ENCODE measurements at regions not wholly inside any gene's neighbourhood (a gene's known extent, or its start where the extent isn't known, plus 50 kb on each side); places are given as distances from the start of the nearest gene placed in this dataset.
"Not testable (repeated sequence)": the region's sequence is repeated elsewhere in the genome, so short reads cannot be mapped to it uniquely, and the experiment has no call there.

DNA sequence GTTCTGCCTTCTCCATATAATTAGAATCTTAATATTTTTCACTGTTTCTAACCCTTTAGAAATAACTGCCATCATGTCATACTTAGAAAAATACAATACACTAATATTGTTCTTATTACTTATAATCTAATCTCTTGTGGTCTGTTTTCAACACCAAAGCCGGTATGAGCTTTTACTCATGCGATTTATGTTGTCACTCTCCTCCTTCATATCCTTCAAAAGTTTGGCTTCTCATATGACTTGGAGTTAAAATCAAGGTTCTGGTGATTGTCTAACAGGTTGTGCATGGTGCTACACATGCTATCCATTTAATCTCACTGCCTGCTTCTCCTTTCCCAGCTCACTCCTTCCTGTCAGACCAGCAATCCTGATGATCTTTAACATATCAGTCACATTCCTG, 1392.9 kb downstream of the ARAP2 start:
- DNase-seq (ENCODE audit: low spot score) = no peak

DNA sequence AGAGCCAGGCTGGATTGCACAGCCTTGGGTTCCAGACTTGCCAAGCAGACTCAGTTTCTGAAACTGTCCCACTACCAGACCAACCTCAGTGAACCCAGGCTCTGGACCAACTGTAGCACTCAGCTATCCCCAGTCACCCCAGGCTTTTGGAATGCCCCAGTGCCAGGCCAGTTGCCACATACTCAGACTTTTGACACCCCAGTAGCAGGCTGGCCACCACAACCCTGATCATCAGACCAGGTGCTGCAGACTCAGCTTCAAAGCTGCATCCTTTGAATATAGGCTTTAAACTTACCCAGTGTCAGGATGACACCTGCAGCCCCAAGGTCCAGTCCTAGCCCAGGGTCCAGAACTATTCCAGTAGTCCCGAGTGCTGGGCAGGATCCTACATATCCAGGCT, 1389.9 kb downstream of the ARAP2 start:
- DNase-seq (ENCODE audit: low spot score) = no peak

DNA sequence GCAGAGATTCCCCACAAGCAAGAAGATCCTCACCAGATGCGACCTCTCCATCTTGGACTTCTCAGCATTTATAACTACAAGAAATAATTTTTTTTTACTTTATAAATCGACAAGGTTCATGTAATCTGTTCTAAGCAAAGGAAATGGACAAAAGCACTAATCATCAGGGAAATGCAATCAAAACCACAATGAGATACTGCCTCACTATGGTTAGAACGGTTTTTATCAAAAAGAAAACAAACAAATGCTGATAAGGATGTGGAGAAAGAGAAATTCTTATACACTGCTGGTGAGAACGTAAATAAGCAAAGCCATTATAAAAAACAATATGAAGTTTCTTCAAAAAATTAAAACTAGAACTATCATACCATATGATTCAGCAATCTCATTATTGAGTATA, 1382.6 kb downstream of the ARAP2 start:
- DNase-seq (ENCODE audit: low spot score) = no peak

DNA sequence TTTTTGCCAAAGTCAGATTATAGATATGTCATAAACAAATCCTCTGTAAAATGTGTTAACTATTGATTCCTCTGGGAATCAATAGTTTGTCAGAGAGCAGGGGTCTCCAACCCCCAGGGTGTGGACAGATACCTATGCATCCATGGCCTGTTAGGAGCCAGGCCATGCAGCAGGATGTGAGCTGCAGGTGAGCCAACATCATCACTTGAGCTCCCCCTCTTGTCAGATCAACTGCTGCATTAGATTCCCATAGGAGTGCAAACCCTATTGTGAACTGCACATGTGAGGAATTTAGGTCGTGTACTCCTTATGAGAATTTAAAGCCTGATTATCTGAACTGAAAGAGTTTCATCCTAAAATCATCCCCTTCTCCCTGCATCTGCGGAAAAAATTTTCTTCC, 1365.4 kb downstream of the ARAP2 start:
- no peak for DNase-seq (ENCODE audit: low spot score)

DNA sequence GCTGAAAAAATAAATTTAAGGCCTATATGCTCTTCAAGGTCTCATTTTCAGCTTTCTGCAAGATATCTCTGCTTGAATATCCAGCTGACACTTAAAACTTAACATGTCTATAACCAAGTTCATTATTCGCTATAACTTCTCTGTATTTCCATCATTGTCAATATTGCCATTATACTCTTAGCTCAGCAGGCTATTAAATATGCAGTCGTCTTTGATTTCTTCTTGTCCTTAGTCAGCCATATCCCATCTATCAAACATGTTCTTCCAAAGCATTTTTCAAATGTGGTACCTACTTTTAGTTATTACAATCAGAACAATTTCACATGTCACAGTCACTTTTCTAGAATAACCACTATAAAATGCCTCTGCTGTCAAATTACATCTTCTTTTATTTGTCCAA, 1364.1 kb downstream of the ARAP2 start:
- no peak for DNase-seq (ENCODE audit: low spot score)

DNA sequence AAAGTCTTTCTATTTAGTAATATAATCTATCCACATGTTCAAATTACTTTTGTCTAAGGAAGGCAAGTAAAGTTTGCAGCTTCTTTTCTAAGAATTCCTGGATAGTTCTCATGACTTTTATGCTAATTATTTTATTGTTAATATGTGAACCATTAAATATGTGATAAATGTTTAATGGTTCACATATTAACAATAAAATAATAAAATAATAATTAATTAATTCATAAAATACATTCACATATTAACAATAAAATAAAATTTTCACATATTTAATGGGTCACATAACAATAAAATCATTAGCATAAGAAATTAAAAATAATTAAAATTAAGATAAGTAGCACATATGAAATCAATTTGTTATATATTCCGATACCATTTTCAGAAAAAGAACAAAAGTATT, 1352.4 kb downstream of the ARAP2 start:
- DNase-seq (ENCODE audit: low spot score) = no peak

DNA sequence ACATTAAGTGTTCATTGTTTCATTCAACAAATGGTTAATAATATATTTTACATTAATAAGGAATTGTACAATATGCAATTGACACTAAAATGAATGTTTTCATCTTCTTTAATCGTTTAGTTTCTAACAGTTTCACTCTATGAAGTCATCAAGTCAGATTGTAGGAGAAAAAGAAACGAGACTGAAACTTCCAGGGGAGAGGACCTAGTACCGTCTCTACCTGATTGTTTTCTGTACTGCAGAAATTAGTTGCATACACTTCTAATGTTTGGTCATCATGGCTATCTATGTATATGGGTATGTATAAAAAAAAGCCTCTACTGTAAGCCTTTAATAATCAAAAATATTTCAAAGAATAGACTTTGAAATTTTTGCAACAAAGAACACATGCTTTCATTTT, 1350.9 kb downstream of the ARAP2 start:
- no peak for DNase-seq (ENCODE audit: low spot score)

DNA sequence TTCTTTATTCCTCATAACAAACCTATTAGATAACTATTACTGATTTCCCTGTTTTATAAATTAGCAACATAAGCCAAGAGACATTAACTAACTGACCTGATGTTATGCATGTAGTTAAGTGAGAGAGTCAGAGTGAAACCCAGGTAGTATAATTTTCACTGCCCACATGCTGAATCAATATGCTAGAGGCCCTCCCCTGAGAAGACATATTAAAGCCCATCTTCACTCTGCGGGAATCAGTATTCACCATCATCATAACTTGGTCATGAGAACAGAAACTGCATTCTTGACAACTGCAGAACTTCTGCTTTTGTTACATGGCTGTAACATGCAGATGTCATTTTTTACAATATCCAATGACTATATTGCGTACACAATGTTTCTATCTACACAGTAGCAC, 1324.3 kb downstream of the ARAP2 start:
- DNase-seq (ENCODE audit: low spot score) = no peak

DNA sequence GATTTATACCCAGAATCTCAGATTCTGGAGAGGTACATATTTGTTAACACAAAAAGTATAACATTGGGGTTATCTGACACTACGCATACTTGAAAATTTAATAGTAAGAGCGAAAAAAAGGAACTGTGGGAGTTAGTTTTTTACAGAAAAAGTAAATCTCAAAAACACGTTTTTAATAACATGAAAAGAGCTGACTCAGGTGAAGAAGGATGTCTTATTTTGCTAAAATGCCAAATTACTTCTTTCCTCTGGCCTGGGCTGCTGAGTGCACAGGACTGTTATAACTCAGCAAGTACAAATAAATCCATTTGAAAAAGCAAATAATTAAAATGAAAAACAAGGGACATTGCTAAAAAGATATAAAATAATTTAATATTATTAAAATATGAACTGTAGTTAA, 1322.9 kb downstream of the ARAP2 start:
- no peak for DNase-seq (ENCODE audit: low spot score)

DNA sequence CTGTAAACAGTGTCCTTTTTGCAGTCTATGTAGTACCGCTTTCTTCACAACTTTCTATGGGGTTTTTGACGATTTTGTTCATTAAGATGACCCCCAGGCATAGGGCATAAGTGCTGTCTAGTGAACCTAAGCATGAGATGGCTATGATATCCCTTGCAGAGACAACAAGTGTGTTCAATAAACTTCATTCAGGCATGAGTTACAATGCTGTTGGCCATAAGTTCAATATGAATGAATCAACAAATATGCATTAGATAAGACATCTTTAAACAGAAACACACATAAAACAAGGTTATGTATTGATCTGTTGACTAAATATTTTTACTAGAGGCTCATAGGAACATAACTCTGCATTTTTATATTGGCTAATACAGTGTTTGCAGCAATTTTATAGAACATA, 1322.0 kb downstream of the ARAP2 start:
- DNase-seq (ENCODE audit: low spot score) = no peak

DNA sequence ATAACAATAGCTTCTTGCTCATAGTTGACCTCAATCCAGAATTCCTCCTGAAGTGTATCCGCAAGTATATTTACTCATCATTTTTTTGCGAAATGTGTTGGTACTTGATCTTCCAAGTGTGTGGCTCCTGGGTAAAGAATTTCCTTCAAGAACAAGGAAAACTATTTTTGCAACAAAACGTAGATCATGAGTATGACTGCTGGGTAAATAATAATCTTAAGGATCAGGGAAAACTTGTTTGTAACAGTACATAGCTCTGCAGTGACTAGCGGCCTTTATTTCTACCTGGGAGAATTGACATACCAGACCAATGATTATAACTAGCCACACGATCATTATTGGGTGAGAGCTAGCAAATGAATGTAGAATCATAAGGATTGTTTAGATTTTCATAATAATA, 1311.7 kb downstream of the ARAP2 start:
- DNase-seq (ENCODE audit: low spot score) = no peak

DNA sequence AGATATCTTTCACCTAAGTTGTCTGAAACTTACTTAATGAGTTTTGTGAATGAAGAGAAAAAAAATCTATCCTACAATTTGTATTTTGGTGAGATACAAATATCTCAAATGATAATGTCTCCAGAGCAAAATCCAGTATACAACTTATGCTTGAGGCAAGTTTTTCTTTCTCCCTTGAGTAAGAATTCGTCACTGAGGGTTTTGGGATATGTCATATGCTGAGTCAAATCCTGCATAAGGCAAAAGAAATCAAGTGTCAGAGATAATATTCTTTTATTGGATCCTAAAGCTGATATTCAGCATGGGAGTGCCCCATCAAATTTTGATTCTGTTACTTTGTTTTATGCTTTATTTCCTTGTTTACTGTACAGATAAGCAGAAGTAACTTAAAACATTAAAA, 1308.6 kb downstream of the ARAP2 start:
- no peak for DNase-seq (ENCODE audit: low spot score)

DNA sequence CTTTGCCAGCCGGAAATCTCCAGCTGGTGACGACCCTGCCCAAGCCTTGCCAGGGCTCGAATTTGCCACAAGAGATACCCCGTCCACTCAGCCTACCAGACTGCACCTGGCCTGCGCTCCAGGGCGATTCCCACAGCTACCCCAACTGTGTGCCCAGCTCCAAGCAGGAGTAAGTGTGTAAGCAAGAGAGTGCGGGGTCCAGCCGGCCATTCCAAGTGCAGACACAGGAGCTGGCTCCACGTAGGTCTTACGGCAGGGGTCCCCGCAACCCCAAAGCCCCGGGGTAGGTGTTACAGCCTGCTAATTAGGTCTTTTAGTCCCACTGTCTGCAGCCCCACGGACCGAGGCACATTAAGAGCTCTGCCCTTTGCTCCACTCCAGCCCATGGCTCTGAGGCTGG, 1305.2 kb downstream of the ARAP2 start:
- no peak for DNase-seq (ENCODE audit: low spot score)

DNA sequence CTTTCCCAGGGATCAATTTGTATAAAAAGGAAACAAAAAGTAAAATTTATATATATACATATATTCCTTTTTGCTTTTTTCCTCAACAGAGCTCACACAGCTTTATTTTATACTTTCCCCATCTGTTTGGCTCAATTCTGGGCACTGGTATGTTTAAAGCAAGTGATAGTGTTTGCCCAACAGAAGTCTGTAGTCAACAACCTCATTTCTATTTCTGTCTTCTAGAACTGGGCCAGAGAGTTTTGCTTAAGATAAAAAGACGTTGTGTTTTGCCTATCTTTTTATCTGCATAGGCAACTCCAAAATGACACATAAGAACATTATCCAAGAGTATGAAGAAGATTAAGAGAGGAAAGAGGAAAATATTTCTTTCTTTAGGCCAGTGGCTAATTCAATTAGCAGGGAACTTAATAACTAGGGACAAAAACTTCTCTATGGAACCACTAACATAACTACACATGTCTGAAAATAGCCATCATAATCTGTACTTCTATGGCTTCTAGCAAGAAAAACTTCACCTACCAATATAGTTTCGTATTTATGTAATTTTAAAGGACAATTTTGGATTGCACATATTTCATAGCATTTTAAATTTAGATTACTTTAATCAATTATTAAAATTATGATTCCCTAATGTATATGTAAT, 1300.5 kb downstream of the ARAP2 start:
- DNase-seq (ENCODE audit: low spot score) = no peak

DNA sequence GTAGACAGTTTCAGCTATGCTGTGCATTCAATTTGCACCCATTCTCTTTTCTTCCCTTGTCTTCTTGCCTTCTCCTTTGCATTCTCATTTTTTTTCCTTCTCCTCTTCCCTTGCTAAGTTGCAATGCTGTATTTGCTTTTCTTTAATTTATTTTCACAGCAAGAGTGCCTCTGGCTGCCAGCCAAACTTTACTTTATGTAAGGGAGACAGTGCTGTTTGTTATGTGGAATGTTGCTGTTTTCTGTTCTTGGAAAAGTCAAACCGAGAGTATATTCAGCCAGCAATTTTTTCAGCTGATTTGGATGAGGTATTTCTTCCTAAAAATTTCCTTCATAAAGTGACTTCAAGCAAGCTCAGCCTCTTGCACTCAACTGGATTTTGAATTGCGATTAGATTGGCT, 1293.4 kb downstream of the ARAP2 start:
- no peak for DNase-seq (ENCODE audit: low spot score)

DNA sequence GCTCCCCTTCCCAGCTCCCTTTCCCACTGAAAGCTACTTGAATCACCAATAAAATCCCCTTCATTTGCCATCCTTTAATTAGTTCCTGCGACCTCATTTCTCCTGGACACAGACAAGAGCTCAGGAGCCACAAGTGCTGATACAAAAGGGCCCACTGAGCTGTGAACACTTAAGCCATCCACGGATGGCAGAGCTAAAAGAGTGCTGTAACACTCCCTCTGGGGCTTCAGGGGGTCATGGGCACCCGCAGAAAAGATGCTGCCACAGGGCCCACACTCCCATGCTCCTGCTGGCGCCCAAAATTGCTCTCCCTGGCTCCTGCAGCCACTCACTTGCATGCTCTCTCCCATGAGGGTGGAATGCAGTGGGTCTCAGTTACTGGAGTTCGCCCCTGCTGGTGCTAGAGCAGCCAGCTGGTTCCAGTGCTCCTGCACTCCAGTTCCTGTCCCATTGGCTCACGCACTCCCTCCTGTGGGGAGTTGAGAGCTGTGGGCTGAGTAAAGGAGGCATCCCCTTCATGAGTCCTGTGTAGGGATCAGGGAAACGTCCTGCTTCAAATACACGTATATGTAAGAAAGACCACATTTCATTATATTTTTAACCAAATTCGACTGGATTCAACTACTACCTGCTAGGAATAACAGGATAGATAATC, 1291.0 kb downstream of the ARAP2 start:
- DNase-seq (ENCODE audit: low spot score) = no peak

DNA sequence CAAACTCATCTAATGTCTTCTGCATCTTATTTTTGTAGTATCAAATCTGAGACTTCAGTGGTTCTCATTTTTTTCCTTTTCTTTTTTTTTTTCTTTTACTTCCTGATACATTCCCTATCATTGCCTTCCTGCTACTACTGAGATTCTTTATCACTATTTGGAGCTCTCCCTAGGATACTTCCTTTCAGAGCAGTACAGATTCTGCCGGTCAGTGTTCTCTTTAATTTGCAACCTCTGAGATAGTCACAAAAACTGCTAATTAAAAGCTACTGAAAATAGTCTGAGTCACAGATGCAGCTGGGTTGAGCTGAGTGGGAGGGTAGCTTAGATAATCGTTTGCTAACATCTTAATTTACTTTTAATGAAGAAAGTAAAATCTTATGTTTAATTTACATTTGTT, 1279.7 kb downstream of the ARAP2 start:
- DNase-seq (ENCODE audit: low spot score) = no peak

DNA sequence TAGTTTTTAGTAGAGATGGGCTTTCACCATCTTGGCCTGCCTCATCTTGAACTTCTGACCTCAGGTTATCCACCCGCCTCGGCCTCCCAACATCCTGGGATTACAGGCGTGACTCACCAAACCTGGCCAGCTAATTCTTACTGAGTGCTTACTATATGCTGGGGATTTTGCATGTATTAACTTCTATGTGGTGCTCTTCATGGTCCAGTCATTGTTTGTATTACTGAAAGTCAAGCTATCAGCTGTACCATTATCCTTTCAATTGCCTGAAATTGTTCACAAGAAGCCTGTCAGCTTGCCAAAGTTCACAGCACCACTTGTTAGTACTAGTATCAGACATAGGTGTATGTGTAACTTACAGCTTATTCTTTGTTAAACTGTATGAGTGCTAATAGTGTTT, 1272.1 kb downstream of the ARAP2 start:
- DNase-seq (ENCODE audit: low spot score) = no peak

DNA sequence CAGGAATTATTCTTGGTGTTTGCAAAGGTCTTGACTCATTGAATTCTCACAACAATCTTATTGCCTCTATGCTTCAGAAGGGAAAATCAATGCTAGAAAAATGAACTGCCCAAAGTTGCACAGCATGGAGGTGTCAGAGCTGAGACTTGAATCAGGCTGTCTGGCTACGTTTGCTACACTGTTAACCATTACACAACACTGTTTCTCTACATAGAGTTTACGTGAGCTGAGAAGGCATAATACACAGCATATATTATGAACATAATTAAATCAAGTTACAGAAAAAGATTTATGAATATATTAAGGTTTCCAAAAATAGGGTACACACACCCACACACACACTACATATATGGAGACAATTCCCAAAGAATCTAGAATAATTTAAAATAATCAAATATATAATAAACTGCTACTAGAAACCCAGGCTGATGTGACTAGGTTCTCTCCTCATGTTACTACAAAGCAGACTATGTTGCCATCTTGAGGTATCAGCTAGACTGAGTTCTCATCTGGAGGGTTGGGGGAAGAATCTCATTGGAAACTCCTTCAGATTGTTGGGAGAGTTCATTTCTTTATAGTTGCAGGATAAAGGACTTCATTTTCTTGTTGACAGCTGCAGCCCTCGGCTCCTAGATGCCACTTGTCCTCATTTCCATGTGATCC, 1270.5 kb downstream of the ARAP2 start:
- DNase-seq (ENCODE audit: low spot score) = no peak

DNA sequence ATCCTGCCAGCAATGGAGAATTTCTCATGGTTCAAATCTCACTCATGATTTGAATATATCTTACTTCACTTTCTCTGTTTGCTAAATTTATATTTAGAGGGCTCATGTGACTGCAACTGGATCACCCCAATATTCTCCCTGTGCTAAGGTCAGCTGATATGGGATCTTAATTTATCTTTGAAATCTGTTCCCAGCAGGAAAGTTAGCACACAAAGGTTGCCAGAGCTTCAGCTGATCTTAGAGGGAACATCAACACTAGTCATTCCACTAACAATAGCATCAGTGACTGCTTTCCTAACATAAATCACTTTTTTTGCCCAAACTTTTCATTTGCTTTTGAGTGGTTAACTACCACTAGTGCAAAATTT, 1270.0 kb downstream of the ARAP2 start:
- no peak for DNase-seq (ENCODE audit: low spot score)

DNA sequence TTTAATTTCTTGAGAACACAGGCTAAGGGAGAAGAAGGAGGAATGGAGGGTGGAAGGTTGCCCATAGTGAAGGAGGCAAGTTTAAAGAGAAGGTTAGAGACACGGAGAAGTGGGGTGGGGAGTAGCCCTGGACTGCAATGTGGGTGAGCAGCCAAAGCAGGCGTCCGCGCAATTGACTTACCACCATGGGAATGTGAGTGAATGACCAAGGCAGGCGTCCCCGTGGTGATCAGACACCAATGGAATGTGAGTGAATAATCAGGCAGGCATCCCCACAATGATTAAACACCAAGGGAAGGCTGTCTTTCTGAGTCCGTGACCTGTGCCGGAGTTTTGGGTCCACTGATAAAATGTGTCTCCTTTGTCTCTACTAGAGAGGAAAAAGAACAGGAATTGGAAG, 1223.1 kb downstream of the ARAP2 start:
- DNase-seq (ENCODE audit: low spot score) = not testable (repeated sequence)

DNA sequence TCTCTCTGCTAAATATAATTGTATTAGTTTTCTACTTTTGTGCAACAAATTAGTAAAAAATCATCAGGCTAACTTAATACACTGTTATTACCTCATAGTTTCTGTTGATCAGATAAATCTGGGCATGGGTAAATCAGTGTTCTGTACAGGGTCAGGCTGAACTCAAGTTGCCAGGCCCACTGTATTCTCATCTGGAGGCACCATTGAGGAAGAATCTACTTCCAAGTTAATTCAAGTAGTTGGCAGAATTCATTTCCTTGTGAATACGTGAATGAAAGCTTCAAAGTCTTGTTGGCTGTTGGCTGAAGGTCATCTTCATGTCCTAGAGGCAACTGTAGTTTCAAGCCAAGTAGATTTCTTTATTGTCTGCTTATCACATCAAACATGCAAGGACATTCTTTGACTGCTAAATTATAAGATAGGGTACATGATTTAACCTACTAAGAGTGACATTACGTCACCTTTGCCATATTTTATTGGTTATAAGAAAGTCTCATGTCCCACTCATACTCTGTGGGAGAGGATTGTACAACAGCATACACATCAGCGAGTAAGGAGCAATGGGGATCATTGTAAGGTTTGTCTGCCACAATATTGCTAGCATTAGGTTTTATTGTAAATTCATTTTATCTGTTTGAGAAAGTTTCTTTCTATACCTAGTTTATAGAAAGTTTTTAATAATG, 1219.0 kb downstream of the ARAP2 start:
- no peak for DNase-seq (ENCODE audit: low spot score)

Data from mucosa of gallbladder (tissue), 1 donor.